Stimulated activated CD8-positive, alpha-beta memory T cell treated with anti-CD3 and anti-CD28 coated beads, Interleukin-7, amount 100 ng/mL, for 48 hours (primary cell): ENCODE measurements at regions not wholly inside any gene's neighbourhood (a gene's known extent, or its start where the extent isn't known, plus 50 kb on each side); places are given as distances from the start of the nearest gene placed in this dataset.

ENCODE experiments used
- DNase-seq, 2 donors: peaks; one replicate each; pipeline ENCODE4 v3.0.0-alpha.2; 2020; ENCODE audit warnings: low read depth in 1 of 2; ENCODE audit errors: extremely low read depth in 1 of 2

DNA sequence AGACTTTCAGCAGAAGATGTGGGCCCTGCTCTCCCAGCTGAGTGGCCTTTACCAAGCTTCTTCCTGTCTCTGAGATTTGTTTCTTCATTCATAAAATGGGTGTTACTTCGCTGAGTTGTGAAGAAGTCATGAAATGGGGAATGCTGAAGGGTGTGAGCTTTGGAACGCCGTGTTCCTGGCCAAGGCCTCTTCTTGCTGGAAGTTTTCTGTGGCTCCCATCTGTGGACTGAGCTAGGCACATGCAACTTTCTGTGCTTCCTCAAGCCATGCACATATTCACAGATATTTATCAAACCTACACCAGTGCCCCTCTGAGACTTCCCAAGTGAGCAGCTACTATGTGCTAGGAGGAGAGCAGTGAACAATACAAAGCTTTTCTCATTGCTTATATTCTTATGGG, 106.3 kb upstream of the JUN start:
- no peak for DNase-seq

DNA sequence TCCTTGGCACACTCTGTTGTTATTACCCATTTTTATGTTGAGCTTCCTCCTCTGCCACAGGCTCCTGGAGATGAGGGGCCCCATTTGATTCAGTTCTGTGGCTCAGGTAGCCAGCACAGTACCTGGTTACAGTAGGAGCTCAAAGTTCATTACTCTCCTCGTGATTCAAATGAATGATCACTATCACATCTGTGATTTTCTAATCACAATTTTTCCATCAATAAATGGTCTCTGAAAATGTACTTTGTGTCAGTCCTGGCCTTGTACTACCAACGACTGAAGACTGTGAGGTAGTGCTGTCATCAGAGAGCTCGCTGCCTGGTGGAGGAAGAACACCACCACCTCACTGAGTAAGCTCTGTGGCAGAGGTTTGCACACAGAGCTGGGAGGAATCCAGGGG, 106.8 kb upstream of the JUN start:
- no peak for DNase-seq

DNA sequence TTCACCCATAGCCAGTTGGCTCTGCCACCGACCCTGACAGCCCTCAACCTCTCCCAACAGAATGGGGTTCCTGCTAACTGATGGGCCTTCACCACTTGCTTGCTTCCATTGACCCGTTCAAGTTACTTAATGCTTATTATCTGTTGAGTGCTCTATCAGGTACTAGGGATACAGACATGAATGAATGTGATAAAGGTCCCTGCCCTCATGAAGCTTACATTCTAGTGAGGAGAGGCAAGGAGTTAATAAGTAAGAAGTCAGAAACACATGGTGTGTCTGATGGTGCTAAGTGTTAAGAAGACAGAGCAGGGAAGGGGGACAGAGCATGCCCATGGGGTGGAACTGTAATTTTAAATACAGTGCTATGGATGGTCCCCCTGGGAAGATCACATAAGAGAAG, 107.5 kb upstream of the JUN start:
- DNase-seq: no peak

DNA sequence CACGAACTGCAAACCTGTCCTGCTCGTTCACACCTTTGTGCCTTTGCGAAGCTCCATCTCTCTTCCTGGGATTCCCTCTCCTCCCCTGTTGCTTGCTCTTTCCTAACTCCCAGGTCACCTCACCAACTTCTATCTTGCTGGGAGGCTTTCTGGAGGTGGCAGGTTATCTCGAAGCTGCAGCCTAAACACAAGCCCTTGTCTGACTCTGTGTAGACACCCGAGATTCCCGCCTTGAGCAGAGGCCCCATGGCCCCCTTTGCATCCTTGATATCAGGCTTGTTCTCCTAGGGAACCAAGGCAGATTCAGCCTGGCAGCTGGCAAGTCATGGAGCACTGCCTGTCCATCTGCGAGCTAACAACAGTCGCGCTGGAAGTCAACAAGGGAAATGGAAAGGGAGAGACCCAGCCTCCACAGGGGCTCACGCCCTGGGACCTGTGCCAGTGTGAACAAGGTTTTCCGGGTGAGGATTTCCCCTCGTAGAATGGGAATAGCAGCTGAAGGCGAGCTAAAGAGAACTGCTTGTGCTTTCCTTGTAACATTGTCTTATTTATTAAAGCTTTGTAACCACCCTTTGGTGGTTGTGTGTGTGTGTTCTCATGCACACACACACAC, 109.5 kb upstream of the JUN start:
- no peak for DNase-seq

DNA sequence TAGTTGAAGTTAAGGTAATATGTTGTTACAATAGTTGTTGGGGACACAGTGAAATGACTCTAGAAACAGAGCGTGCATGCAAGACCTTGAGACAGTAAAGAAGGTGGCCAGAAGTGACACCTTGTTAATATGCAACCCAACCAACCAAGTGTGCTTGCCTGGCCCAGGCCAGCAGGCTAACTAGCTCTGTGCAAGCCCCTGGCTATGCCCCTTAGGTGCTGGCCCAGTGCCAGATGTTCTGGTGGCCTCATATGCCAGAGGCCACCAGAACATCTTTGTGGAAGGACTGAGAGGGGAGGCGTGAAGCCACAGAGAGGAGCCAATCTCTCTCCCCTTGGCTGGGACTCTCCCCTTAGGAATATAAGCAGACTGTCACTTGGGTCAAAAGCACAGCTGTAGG, 111.2 kb upstream of the JUN start:
- DNase-seq: no peak

DNA sequence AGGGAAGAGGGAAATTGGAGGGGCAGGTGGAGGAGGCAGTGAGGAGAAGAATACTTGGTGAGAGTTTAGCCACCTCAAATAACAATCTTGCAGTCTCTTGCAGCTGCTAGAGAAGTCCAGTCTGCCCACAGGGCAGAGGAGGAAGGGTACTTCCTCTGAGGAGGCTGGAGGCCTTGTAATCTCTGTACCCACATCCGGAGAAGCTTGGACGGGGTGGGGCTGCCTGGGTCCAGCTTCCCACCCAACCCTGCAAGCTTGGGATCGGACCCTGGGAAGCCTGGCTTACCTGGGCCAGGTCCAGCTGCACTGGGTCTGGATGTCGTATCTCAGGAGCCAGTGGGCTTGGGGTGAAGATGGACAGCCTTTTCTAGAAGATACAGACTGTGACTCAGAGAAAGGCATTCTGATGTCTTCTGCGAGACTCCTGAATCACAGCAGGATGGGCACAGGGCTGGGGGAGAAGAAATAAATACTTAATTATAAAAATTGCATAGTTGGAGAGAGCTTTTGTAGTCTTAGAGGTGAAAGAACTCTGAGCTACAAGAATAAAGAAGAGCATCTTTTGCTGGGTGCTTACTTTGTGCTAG, 111.8 kb upstream of the JUN start:
- no peak for DNase-seq

DNA sequence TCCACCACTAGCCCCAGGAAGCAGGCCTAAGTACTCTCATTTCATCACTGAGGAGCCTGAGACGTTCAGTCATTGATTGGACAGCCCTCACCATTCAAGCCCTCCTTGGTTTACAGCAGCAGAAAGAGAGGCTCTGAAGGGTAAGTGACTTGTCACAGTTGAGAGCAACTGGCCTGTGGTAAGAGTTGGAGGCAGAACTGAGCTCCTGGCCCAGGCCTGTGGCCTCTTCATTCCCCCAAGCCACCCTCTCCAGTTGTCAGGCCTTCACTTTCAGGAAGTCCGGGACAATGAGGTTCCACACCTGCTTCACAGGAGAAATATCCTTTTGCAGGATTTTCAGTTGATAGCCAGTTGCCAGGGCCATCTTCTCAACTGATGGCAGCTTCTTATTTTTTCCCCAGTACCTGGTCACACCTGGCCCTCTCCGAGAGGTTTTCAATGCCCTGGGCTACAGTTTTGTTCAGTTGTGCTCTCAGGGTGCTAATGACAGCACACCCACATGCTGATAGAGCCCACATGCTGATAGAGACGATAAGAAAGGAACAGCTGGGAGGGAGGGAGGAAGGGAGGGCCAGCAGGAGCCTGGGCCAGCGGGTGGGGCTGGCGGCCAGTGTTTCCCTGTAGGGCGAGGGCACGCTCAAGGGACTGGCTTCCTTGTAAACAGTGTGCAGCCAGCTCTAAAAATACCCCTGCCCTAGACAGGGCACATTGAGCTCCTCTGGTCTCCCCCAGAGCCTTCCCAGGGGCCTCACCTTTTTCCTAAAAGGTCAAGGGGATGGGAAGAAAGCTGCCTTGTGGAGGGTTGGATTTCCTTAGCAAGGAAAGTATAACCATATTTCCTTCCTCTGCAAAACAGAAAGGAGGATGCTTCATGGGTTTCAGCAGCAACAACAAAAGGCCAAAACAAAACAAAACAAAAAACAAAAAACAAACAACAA, 112.7 kb upstream of the JUN start:
- no peak for DNase-seq

DNA sequence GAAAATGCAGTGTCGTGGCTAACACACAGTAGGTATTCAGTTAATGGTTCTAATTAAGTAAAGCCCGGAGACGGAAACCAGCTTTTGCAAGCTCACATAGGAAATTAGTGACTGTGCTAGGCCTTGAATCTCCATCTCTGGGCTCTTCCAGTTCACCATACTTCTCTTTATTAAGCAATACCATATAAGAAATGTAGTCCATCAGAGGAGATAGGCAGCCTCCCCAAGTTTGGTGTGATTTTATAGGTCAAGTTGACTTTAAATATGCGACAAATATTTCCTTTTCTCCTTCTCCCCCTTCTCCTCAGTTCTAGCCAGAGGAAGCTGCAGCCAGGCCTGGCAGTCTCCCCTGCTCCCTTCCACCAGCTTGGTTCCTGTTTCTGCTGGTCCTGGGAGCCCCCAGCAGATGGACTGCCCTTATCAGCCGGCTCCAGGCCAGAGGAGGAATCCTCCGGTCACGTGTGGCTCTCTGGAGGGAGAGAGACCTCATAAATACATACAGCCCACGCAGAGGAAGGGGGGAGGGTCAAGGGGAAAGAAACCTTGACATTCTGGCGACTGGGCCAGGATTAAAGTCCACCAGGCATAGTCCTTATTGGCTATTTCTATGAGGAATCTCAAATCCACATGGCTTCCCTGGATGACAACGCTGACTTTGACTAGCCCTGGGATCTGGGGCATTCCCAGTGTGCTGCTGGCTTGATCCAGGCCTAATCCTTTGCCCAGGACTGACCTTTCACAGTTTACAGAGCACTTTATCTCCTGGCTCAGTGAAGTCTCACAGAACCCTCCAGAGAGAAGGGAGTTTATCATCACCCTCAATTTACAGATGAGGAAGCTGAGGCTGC, 115.1 kb upstream of the JUN start:
- no peak for DNase-seq

DNA sequence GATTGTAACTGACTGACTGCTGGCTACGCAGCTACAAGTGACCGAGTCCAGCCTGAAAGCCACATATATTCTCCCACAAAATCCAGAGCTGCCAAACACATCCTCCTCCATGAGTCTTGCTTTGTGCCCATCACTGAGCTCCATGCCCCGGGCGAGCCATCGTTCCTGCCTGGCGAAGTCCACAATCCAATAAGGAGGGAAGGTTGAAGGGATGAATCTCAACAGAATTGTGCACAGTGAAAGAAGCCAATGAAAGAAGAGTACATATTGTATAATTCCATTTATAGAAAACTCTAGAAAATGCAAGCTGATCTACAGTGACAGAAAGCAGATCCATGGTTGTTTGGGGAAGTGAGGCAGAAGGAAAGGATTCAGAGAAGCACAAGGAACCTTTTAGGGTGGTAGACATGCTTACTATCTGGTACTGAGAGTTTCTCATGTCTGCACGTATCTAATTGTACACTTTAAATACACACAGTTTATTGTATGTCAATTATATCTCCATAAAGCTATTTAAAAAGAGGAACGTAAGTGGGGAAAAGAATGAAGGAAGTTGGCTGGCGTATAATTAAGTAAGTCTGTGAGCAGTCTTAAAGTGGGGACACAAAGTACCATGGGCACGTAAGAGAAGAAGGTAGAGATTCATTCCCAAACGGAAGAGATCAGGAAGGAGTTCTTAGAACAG, 115.9 kb upstream of the JUN start:
- DNase-seq: no peak

DNA sequence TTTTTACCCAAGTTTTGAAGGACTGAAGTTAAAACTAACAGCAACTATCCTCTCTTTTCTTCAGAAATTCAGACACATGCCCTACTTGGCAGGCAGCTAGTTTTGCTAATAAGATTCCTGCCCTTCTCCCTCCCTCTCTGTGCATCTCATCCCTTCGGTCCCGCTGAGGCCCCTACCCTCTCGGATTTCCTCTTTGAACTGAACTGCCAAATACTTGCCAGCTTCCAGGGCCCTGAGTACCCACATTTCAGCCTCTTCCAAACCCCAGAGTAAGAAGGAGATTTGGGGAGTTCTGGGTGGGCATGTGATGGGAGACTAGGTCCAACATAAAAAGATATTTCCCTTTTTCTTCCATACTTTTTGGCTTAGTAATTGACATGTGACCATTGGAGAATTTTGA, 116.5 kb upstream of the JUN start:
- no peak for DNase-seq

DNA sequence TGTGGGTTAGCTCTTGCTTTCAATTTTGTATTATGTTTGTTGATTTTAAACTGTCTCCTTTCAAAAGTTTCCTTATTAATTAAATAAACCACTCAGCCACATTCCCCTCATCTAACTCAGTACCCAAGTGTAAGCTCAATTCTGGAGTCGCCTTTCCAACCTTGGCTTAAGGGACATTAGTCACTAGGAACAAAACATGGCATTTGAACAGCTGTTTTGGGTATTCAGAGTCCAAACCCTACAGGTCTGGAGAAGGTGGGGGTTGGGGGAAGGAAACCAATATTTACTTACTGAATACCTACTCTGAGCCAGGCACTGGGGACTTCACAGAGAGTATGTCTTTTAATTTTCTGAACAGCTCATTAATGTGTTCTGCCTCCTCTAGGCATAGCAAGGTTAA, 117.2 kb upstream of the JUN start:
- no peak for DNase-seq

DNA sequence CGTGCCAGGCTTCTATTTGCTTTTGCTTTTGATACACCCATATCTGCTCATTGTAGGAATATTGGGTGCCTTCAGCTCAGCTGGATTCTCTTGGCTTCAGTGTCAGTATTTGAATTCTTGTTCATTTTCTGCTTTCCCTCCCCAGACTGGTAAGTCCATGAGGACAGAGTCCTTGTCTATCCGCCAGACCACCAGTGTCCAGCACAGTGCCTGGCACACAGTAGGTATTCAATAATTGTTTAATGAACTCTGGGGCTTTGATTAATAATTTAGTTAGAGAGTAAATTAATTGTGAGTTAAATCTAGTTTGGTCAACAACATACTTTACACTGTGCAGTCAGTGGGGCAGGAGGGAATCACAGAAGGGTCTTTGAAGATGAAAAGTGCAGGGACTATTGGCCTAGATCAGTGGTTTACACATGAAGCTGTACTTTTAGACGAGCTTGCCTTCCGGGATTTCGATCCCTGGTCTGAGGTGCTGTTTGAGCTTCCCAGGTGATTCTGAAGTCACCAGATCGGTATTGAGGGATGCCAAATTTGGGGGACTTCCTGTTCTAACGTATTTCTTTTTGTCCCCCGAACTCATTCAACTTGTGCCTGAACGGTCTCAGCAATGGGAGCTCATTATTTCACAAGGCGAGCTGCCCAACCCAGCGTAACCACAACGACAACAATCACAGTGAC, 119.1 kb upstream of the JUN start:
- DNase-seq: no peak

DNA sequence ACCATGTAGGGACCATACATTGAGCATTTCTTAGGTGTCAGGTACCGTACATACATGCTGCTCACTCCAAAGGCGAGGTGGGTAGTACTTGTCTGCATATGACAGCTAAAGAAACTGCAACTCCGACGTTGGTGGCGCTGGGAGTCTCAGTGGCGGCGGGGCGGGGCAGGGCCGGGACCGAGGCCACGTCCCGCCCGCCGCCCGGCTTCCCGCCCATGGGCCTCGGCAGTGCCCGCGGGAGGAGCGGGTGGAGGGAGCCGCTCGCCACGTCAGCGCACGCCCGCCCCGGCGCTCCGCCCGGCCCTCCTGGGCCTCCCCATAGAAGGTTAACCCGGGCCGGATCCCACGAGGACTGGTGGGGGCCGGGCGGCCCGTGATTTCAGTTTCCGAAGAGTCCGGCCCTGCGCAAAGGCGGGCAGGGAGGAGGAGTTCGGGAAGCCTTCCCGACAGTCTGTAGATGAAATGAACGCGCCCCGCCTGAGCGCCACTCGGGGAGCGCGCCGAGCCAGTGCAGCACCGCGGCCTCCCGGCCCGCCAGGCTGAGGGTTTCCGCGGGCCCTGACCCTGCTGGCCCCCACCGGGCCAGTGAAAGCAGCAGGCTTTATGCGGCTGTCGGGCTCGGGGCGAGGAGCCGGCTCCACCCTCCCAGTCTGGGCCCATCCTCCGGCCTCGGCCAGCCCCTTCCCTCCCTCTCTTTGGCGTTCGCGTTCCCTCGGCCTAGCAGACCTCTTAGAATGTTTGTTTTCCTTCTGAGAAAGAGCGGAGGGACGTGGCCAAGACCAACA, 119.9 kb upstream of the JUN start:
- peak; percentile 78 to 82 for DNase-seq

DNA sequence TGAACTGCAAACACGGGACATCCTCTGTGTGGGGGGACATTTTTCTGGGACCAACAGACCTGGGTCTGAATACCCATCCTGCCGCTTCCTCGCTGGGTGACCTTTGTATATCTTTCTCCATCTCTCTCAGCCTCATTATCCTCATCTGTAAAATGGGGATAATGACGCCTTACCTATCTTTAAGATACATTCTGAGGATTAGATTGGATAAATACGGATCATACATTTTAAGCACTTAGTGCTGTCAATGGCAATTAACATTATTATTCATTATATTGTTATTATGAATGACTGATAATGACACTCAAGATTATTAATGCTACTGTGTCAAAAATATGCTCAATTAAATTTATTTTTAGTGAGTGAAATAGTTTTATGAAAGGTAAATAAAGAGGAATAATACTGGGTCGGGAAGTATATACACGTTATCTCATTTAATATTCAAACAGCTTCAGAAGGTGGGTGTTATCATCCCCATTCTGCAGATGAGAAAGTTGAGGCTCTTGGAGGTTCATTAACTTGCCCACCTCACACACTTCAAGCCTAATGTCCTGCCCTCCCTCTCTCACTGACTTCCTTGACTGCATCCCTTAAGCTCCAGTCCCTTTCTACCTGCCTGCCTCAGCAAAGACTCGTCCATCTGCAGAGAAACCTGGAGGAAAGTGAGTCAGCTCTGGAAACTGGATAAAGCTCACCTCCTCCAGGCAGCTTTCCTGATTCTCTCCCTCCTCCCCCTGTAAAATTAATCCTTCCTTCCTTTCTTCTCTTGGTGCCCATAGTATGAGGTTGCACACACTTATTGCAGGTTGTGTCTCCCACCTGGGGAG, 120.7 kb upstream of the JUN start:
- no peak for DNase-seq

DNA sequence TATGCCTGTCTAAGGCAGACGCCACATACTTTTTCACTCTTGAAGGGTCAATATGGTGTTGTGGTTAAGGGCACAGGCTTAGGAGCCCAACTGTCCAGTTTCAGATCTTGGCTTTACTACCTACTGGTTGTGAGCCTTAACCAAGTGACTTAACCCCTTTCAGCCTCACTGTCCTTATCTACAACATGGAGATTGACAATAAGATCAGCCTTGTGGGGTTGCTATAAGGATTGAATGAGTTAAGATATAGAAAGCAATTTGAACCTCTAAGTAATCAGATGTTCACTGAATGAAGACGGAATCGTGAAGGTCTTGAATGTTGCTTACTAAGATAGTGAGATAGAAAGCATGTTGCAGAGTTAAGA, 121.3 kb upstream of the JUN start:
- DNase-seq: no peak

DNA sequence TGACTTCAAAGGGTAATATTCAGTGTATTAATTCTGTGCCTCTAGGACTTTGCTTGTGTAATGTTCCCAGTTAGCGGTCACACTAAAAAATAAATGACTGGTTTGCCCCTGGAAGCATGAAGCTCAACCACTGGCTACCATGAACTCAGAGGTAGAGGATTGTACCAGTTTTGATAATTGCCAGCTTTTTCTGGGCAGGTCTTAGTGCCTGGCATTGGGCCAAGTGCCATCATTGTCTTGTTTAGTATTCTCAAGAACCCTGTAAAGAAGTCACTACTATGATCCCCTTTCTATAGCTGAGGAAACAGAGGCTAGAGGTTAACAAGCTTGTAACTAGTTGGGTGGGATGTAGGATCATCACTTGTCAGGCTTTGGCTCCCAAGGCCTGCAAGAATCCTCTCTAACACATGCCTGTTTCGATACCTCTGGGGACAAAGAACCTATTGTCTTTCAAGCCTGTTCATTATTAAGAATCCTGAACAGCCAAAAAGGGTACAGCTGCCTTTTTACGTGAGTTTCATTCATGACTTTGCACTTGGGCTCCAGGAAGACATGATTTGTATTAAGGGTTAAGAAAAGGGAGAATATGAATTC, 121.9 kb upstream of the JUN start:
- no peak for DNase-seq

DNA sequence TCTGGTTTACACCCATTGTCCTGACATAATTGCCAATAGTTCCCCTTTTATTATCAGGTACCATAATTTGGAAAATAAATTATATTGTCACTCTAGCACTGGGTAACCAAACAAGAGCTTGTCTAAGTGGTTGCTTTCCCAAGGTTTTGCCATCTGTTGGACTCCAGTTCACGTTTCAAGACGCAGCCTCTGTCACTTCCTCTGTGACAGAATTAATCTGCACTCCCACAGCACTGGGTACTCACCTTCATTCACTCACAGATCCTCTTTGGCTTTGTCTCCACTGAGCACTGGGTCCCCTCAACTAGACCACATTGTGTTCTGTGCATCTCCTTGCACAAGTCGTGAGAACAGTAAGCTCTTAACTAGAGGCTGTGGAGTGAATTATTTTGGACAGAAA, 123.6 kb upstream of the JUN start:
- no peak for DNase-seq
